ENCODE measurements at regions not wholly inside any gene's neighbourhood (a gene's known extent, or its start where the extent isn't known, plus 50 kb on each side); places are given as distances from the start of the nearest gene placed in this dataset.

- H2AFZ ChIP-seq (ENCODE audit: insufficient read depth, low read depth, low read length, poor library complexity, severe bottlenecking): no peak overlapping the region
- intact Hi-C loops (cut with micrococcal nuclease): no loop called here
- H3K9me3 ChIP-seq (ENCODE audit: control extremely low read depth in 1 of 3, control insufficient read depth in 2 of 3, insufficient read depth in 1 of 3, low read length in 2 of 3): no peaks in the 10 kb centered on the region
- H3K27ac ChIP-seq (ENCODE audit: low read length in 2 of 2): no peak overlapping the region
- peaks cover 33% of the 10 kb centered on the region for H3K27me3 Mint-ChIP-seq
- no peak overlapping the region for H3K9ac ChIP-seq (ENCODE audit: low read length)
- no peaks in the 10 kb centered on the region for H3K4me1 ChIP-seq (ENCODE audit: control insufficient read depth in 2 of 2, insufficient read depth in 2 of 2, low read length in 2 of 2)
- H3K4me3 Mint-ChIP-seq: no peak overlapping the region
- no peaks in the 10 kb centered on the region for H3K79me2 ChIP-seq (ENCODE audit: control insufficient read depth, insufficient read depth, low read length)
- no peak for TF ChIP-seq CTCF (IDR thresholded peaks at IDR 0.05)
- TF ChIP-seq EZH2 (IDR thresholded peaks at IDR 0.05; ENCODE audit: borderline replicate concordance, insufficient read depth, low read depth, low read length, poor library complexity, severe bottlenecking): no peak
- DNase-seq (no peak), ATAC-seq (ENCODE audit: low read depth) (no peak)
- CTCF ChIA-PET: no interaction called here
- H3K36me3 ChIP-seq (replicated peaks in 1 of 2; ENCODE audit: control extremely low read depth in 1 of 2, control insufficient read depth in 1 of 2, extremely low read depth in 1 of 2, insufficient read depth in 2 of 2, low read length in 1 of 2): no peaks in the 10 kb centered on the region
- no peak overlapping the region for H3K4me2 ChIP-seq (replicated peaks; ENCODE audit: low read depth, low read length, poor library complexity, severe bottlenecking)
- POLR2A ChIA-PET: no interaction called here
- H4K20me1 ChIP-seq (ENCODE audit: control insufficient read depth, insufficient read depth, low read length, poor library complexity, severe bottlenecking): no peaks in the 10 kb centered on the region
- no CpG with 5 or more reads among the region's 5 CpGs for WGBS (ENCODE audit: insufficient coverage)
- H3K4me3 ChIP-seq (ENCODE audit: control extremely low read depth in 1 of 5, extremely low read depth in 1 of 5, insufficient read depth in 1 of 5, low read depth in 2 of 5, low read length in 4 of 5): no peak overlapping the region
- H3K27me3 ChIP-seq (replicated peaks in 1 of 4; ENCODE audit: control extremely low read depth in 1 of 4, control insufficient read depth in 3 of 4, insufficient read depth in 4 of 4, low read length in 3 of 4): peaks cover 0 to 3% (median 0%) of the 10 kb centered on the region in 4 experiments
- no peak overlapping the region for H3K27ac Mint-ChIP-seq
- H3K4me1 Mint-ChIP-seq: peaks cover 4% of the 10 kb centered on the region
- no peaks in the 10 kb centered on the region for H3K9me3 Mint-ChIP-seq (ENCODE audit: insufficient read depth)
Observed at GRCh38 chr6:137677709-137678108, 183.5 kb upstream of the OLIG3 start.

DNA sequence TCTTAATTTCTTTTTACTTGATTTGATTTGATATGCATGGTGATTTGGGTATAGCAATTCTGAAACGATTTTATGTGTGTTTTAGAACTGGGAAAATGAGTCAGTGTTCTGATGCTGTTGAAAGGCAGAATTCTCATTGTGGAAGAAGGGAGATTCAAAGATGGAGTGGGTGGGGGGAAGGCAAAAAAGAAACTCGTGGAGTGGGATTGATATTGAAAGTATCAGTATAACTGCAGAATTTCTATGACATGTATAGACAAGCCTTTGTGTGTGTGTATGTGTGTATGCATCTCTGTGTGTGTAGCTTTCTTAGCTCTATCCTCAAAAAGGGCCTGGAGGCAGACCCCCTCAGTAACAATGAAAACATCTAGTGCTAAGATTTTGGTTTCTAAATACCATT is 184.3 kb upstream of the OLIG3 start:
- no peaks in the 10 kb centered on the region for H3K9me3 Mint-ChIP-seq (ENCODE audit: insufficient read depth)
- Histone ChIP-seq H3K27ac (ENCODE audit: low read length in 2 of 2) (no peak overlapping the region), H3K9ac (ENCODE audit: low read length) (no peak overlapping the region), H3K27me3 (replicated peaks in 1 of 4; ENCODE audit: control extremely low read depth in 1 of 4, control insufficient read depth in 3 of 4, insufficient read depth in 4 of 4, low read length in 3 of 4) (peaks cover 0 to 2% (median 0%) of the 10 kb centered on the region in 4 experiments), H3K4me1 (ENCODE audit: control insufficient read depth in 2 of 2, insufficient read depth in 2 of 2, low read length in 2 of 2) (no peaks in the 10 kb centered on the region), H3K9me3 (ENCODE audit: control extremely low read depth in 1 of 3, control insufficient read depth in 2 of 3, insufficient read depth in 1 of 3, low read length in 2 of 3) (no peaks in the 10 kb centered on the region), H3K4me2 (replicated peaks; ENCODE audit: low read depth, low read length, poor library complexity, severe bottlenecking) (no peak overlapping the region), H4K20me1 (ENCODE audit: control insufficient read depth, insufficient read depth, low read length, poor library complexity, severe bottlenecking) (no peaks in the 10 kb centered on the region), H2AFZ (ENCODE audit: insufficient read depth, low read depth, low read length, poor library complexity, severe bottlenecking) (no peak overlapping the region), H3K79me2 (ENCODE audit: control insufficient read depth, insufficient read depth, low read length) (no peaks in the 10 kb centered on the region), H3K4me3 (ENCODE audit: control extremely low read depth in 1 of 5, extremely low read depth in 1 of 5, insufficient read depth in 1 of 5, low read depth in 2 of 5, low read length in 4 of 5) (no peak overlapping the region), H3K36me3 (replicated peaks in 1 of 2; ENCODE audit: control extremely low read depth in 1 of 2, control insufficient read depth in 1 of 2, extremely low read depth in 1 of 2, insufficient read depth in 2 of 2, low read length in 1 of 2) (no peaks in the 10 kb centered on the region)
- WGBS (ENCODE audit: insufficient coverage): 50% methylated on average over 1 of the region's 2 CpGs
- TF ChIP-seq EZH2 (IDR thresholded peaks at IDR 0.05; ENCODE audit: borderline replicate concordance, insufficient read depth, low read depth, low read length, poor library complexity, severe bottlenecking) (no peak), CTCF (IDR thresholded peaks at IDR 0.05) (no peak)
- H3K4me3 Mint-ChIP-seq: no peak overlapping the region
- peaks cover 27% of the 10 kb centered on the region for H3K27me3 Mint-ChIP-seq
- peaks cover 4% of the 10 kb centered on the region for H3K4me1 Mint-ChIP-seq
- H3K27ac Mint-ChIP-seq: no peak overlapping the region
- ChIA-PET POLR2A (no interaction called here), CTCF (no interaction called here)
- intact Hi-C loops (cut with micrococcal nuclease): no loop called here
- no peak for DNase-seq
- no peak for ATAC-seq (ENCODE audit: low read depth)
